G401 (cell line): ENCODE measurements at regions not wholly inside any gene's neighbourhood (a gene's known extent, or its start where the extent isn't known, plus 50 kb on each side); places are given as distances from the start of the nearest gene placed in this dataset.
"Not testable (repeated sequence)": the region's sequence is repeated elsewhere in the genome, so short reads cannot be mapped to it uniquely, and the experiment has no call there.

Source experiments
- DNase-seq: peaks from one replicate; pipeline ENCODE4 v3.0.0-alpha.2; 2015; ENCODE audit warnings: low spot score
- in situ Hi-C: cut with HindIII; loops from 2 replicates; pipeline ENCODE4 v1.10.0; 2016; ENCODE audit warnings: low sequenced_read_pairs, mixed read lengths

DNA sequence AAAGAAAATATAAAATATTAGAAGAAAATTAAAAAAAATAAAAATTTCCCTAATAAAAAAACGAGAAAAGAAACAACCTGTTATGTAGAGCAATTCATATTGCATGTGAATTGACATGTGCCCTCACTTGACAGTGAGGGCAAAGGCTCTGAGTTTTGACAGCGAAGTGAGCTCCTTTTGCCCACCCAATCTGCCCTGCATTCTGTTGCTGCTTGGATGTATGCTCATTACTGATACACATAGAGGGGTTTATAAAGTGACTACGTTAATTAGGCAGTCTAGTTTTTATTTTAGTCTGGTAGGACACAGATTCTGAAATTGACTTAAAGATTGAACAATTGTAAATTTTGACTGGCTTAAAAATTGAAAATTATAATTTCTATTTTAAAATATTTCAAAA lies 949.4 kb downstream of the TLE4 start:
- DNase-seq, result no peak
- in situ Hi-C loops, result no loop called here

DNA sequence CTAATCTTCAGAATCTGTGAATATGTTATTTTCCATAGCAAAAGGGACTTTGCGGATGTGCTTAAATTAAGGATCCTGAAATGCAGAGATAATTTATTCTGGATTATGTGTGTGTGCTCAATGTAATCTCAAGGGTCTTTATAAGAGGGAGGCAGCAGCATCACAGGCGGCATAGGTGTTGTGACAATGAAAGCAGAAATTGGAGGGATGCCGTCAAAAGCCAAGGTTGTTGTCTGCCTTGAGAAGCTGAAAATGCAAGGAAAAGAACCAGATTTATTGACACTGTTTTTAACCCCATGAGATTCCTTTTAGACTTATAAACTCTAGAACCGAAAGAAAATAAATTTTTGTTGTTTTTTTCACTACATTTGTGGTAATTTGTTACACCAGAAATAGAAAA lies 948.5 kb downstream of the TLE4 start:
- in situ Hi-C loops, result no loop called here
- no peak for DNase-seq

GRCh38 chr9:80518441-80518840 lies 946.7 kb downstream of the TLE4 start:
- no peak for DNase-seq
- in situ Hi-C loops, result no loop called here

- in situ Hi-C loops, result no loop called here
- DNase-seq, result no peak
Measured at GRCh38 chr9:80516679-80517078, 944.9 kb downstream of the TLE4 start.

DNA sequence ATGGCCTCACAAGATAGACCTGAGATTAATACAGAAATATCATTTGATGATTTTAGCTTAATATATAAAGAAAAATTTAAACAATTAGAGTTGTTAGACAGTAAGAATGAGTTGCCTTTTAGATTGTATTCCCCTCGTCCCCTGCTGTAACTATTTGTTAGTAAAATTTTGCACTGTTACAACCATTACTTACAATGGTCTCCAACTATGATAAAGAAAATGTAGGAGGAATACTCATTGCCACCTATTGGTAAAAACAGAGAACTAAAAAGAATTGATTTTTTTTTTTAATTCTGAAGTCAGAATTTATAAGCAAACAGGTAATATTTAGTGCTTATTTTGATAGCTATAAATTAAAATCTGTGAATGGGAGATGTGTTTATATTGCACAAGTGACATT lies 937.6 kb downstream of the TLE4 start:
- in situ Hi-C loops, result no loop called here
- DNase-seq, result no peak

- in situ Hi-C loops, result no loop called here
- peak; percentile 95 for DNase-seq
Measured at GRCh38 chr9:80507611-80508010, 935.8 kb downstream of the TLE4 start.

DNA sequence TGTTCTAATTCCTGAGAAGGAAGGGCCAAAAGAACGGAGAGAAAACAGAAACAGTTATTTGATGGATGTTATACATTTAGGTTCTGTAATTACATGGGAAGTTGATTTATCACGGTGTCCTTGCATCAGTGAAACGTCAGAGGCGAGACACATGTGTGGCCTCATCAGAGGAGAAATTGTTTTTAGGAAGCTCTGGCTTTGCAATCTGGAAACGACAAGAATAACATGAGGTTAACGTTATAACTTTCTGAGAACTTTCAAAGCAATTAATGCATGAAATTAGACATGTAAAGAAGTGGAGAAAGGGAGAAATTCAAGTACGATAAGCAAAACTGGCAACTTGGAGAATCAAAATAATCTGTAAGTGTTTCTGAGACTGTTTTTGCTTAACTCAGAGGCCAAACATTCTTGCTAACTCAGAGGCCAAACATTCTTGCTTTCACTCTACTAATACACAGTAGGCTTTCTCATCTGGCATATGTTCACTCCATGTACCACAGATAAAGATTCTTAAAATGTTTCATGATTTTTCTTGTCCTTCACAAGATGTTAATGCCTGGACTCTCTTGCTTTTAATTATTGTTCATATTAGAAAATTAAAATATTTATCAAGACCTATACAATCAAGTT lies 933.0 kb downstream of the TLE4 start:
- in situ Hi-C loops, result no loop called here
- peak; percentile 13 for DNase-seq

DNA sequence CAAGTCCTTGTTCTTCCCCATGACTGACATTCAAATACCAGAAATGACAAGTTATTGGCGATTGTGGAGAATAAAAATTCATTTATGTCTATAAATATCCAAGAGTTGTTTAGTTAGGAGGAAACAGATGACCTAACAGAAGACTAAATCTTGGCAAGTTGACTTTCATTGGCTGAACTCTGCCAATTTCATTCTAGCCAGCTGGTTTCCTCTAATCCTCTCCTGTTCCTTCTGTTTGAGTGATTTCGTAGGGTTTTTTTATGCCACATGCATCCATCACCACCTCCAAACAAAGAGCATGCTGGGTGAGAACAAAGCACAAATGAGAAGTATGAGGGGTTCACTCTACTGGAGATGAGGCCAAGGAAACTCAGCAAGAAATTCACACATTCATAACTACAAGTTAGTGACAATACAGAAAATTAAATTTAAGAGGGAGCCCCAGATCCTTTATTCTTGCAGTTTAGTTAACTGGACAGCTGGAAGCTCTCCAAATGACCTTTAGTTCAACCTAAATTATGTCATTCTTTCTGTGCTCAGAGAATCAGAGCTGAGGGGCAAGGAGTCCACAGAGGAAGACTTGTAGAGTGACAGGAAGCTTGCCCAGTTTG lies 932.0 kb downstream of the TLE4 start:
- DNase-seq, result peak; percentile 98
- in situ Hi-C loops, result no loop called here

GRCh38 chr9:80502306-80502705 lies 930.5 kb downstream of the TLE4 start:
- in situ Hi-C loops, result no loop called here

GRCh38 chr9:80501635-80502034 lies 929.9 kb downstream of the TLE4 start:
- in situ Hi-C loops, result no loop called here

More at GRCh38 chr9:80502306-80502705, 930.5 kb downstream of the TLE4 start:
- no peak for DNase-seq

GRCh38 chr9:80500300-80500699 lies 928.5 kb downstream of the TLE4 start:
- DNase-seq, result no peak
- in situ Hi-C loops, result no loop called here

More at GRCh38 chr9:80501635-80502034, 929.9 kb downstream of the TLE4 start:
- DNase-seq, result peak; percentile 3

GRCh38 chr9:80498001-80498555 lies 926.3 kb downstream of the TLE4 start:
- in situ Hi-C loops, result no loop called here
- no peak for DNase-seq

- DNase-seq, result no peak
- in situ Hi-C loops, result no loop called here
Measured at GRCh38 chr9:80496901-80497556, 925.3 kb downstream of the TLE4 start.

DNA sequence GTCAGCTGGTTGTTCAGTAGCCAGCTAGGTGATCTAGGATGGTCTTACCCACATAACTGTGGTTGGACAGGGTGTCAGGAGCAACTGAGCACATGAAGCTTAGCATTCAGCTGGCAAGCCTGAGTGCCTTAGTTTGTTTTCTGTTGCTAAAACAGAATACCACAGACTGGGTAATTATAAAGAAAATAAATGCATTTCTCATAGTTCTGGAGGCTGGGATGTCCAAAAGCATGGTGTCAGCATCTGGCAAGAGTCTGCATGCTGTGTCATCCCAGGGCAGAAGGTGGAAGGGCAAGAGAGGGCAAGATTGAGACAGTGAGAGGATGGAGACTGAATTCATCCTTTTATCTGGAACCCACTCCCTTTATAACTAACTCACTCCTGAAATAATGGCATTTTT lies 921.5 kb downstream of the TLE4 start:
- no peak for DNase-seq
- in situ Hi-C loops, result no loop called here

GRCh38 chr9:80492221-80492620 lies 920.5 kb downstream of the TLE4 start:
- no peak for DNase-seq
- in situ Hi-C loops, result no loop called here

DNA sequence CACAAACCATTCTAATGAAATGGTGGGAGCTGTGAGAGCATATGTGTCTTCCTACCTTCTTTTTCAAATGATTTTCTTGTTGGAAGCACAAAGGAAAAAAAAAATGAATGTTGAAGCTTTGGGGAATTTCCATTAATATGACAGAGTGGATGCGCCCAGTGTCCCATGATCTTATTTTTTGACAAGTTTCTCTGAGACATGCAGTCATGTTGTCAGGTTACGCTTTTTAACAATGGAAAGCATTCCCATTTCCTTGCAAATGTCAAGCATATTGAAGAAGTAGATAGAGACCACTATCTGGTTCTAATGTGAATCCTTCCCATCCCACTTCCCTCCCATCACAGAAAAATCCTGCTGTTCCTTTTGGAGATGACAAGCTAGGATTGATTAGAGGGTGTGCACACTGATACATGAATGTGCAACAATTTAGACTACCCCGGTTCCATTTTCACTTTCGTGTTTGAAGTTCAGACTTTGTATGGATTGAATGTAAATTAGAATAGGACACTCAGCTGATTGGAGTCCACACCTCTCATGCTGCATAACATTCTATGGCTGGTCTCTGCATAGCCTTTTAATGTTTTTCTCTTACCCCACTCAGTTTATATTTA lies 919.4 kb downstream of the TLE4 start:
- DNase-seq, result no peak
- in situ Hi-C loops, result no loop called here

- in situ Hi-C loops, result no loop called here
- DNase-seq, result no peak
Measured at GRCh38 chr9:80489329-80489728, 917.6 kb downstream of the TLE4 start.

- DNase-seq, result no peak
- in situ Hi-C loops, result no loop called here
Measured at GRCh38 chr9:80485420-80486250, 913.9 kb downstream of the TLE4 start.

- DNase-seq, in situ Hi-C loops: not testable (repeated sequence)
Measured at GRCh38 chr9:80482251-80482650, 910.5 kb downstream of the TLE4 start.
